Osteocyte (in vitro differentiated cells): ENCODE measurements at regions not wholly inside any gene's neighbourhood (a gene's known extent, or its start where the extent isn't known, plus 50 kb on each side); places are given as distances from the start of the nearest gene placed in this dataset.

Experiments
- DNase-seq: peaks from one replicate; pipeline ENCODE4 v3.0.0; 2021; ENCODE audit warnings: mixed read lengths; ENCODE audit not compliant: unreplicated experiment; ENCODE audit errors: extremely low spot score
- H3K27ac Mint-ChIP-seq: one replicate; pipeline ENCODE4 v1.8.0; 2021; ENCODE audit warnings: mild to moderate bottlenecking, mixed read lengths; ENCODE audit not compliant: unreplicated experiment
- H3K27me3 Mint-ChIP-seq: one replicate; pipeline ENCODE4 v1.8.0; 2021; ENCODE audit warnings: mixed read lengths; ENCODE audit not compliant: unreplicated experiment
- H3K36me3 Mint-ChIP-seq: one replicate; pipeline ENCODE4 v1.8.0; 2021; ENCODE audit warnings: mixed read lengths; ENCODE audit not compliant: unreplicated experiment
- H3K4me1 Mint-ChIP-seq: one replicate; pipeline ENCODE4 v1.8.0; 2021; ENCODE audit warnings: mixed read lengths; ENCODE audit not compliant: unreplicated experiment
- H3K4me3 Mint-ChIP-seq: one replicate; pipeline ENCODE4 v1.8.0; 2021; ENCODE audit warnings: mild to moderate bottlenecking, moderate library complexity, mixed read lengths; ENCODE audit not compliant: unreplicated experiment
- H3K9me3 Mint-ChIP-seq: one replicate; pipeline ENCODE4 v1.8.0; 2021; ENCODE audit warnings: mixed read lengths; ENCODE audit not compliant: unreplicated experiment
- TF ChIP-seq, protein P1 (sequence below): fragments of 200-600 bp; sonication (generic); IDR thresholded peaks from 2 replicates; pipeline ENCODE4 v1.5.0; 2021; ENCODE audit warnings: antibody characterized with exemption, mild to moderate bottlenecking, moderate library complexity

DNA sequence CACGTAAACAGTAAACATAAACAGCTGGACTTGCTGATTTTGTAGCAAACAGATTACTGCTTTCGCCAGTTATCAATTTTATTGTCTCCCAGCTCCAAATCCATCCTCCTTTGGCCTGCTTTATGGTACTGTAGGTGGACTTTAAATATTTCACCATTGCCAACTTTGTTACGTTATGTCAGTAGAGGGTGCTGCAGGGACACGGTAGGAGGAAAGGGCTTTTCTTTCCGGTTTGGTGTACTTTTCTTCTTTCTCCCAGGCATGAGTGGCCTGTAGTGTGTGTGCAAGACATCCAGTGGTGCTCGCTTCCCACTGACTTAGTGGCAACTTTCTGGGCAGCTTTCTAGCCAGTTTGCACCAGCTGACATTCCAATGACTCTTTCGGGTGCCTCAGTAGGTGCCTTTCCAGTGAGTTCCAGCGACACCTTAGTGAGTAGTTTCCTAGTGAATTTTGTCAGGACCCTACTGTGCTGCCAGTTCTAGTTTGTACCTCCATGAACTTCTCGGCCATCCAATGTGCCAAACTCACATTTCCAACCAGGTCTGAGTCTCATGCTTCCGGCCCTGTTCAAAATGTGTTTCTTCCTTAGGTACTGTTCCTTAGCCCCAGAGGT is 267.6 kb upstream of the TENM4 start:
- TF ChIP-seq, protein P1, sequence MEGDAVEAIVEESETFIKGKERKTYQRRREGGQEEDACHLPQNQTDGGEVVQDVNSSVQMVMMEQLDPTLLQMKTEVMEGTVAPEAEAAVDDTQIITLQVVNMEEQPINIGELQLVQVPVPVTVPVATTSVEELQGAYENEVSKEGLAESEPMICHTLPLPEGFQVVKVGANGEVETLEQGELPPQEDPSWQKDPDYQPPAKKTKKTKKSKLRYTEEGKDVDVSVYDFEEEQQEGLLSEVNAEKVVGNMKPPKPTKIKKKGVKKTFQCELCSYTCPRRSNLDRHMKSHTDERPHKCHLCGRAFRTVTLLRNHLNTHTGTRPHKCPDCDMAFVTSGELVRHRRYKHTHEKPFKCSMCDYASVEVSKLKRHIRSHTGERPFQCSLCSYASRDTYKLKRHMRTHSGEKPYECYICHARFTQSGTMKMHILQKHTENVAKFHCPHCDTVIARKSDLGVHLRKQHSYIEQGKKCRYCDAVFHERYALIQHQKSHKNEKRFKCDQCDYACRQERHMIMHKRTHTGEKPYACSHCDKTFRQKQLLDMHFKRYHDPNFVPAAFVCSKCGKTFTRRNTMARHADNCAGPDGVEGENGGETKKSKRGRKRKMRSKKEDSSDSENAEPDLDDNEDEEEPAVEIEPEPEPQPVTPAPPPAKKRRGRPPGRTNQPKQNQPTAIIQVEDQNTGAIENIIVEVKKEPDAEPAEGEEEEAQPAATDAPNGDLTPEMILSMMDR: peak; percentile 39
- Mint-ChIP-seq H3K4me1 (no peaks in the 10 kb centered on the region), H3K36me3 (no peaks in the 10 kb centered on the region), H3K27me3 (peaks cover 2% of the 10 kb centered on the region), H3K27ac (no peak overlapping the region), H3K4me3 (no peak overlapping the region), H3K9me3 (peaks cover 21% of the 10 kb centered on the region)
- no peak for DNase-seq

DNA sequence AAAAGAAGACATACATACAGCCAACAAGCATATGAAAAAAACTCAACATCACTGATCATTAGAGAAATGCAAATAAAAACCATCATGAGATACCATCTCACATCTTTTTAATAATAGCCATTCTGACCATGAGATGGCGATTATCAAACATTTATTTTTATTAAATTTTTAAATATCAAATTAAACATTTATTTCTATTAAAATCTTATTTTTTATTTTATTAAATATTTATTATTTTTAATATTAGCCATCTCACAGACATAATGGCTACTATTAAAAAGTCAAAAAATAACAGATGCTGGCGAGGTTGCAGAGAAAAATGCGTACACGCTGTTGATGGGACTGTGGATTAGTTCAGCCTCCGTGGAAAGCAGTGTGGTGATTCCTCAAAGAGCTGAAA is 264.8 kb upstream of the TENM4 start:
- no peaks in the 10 kb centered on the region for H3K36me3 Mint-ChIP-seq
- H3K4me3 Mint-ChIP-seq: no peak overlapping the region
- DNase-seq: no peak
- H3K4me1 Mint-ChIP-seq: no peaks in the 10 kb centered on the region
- H3K9me3 Mint-ChIP-seq: peaks cover 33% of the 10 kb centered on the region
- peaks cover 2% of the 10 kb centered on the region for H3K27me3 Mint-ChIP-seq
- TF ChIP-seq, protein P1: no peak
- no peak overlapping the region for H3K27ac Mint-ChIP-seq

DNA sequence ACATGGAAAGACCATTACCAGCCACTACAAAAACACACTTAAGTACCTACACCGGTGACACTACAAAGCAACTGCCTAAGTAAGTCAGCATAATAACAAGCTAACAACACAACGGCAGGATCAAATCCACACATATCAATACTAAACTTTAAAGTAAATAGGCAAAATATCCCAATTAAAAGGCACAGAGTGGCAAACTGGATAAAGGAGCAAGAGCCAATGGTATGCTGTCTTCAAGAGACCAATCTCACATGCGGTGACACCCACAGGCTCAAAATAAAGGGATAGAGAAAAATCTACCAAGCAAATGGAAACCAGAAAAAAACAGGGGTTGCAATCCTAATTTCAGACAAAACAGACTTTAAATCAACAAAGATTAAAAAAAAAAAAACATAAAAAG is 261.5 kb upstream of the TENM4 start:
- Mint-ChIP-seq H3K4me1 (no peaks in the 10 kb centered on the region), H3K4me3 (no peak overlapping the region), H3K27me3 (peaks cover 2% of the 10 kb centered on the region), H3K9me3 (peaks cover 33% of the 10 kb centered on the region), H3K36me3 (no peaks in the 10 kb centered on the region), H3K27ac (no peak overlapping the region)
- DNase-seq: no peak
- TF ChIP-seq, protein P1: no peak

DNA sequence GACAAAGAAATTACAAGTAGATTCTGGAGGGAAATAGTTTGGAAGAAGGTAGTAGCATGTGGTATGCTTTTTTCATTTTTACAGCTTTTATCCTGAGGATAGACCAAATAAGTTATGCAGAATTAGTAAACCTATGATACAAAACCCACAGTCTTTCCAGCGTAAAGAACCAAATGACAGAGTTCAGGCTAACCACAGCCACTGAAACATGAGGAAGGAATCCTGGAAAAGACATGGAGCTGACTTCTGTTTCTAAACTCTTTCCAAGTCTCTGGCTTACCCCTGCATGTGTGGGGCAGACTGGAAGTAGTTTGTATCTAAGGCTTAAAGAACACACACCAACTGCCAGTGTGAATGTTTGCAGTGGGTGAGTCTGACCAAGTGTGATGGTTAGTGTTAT is 258.4 kb upstream of the TENM4 start:
- no peaks in the 10 kb centered on the region for H3K36me3 Mint-ChIP-seq
- H3K9me3 Mint-ChIP-seq: peaks cover 29% of the 10 kb centered on the region
- DNase-seq: no peak
- no peaks in the 10 kb centered on the region for H3K4me1 Mint-ChIP-seq
- no peak overlapping the region for H3K4me3 Mint-ChIP-seq
- no peaks in the 10 kb centered on the region for H3K27me3 Mint-ChIP-seq
- H3K27ac Mint-ChIP-seq: no peak overlapping the region
- TF ChIP-seq, protein P1: no peak

DNA sequence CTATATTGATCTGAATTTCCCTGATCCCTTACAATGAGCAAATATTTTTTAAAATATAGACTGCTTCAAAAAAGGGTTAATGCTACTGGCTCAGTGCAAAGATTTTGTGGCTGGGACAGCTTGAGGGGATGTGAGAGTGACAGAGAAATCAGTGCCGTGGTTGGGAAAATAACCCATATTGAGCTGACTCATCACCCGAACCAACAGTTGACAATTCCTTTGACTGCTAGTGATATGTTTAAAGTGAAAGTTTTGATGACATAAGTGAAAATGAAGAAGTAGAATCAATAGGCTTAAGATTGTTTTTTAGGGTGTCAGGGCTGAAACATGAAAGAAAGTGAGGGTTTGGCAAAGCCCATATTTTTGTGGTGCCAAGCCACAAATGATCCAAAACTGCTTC is 257.1 kb upstream of the TENM4 start:
- Mint-ChIP-seq H3K9me3 (peaks cover 19% of the 10 kb centered on the region), H3K4me3 (no peak overlapping the region), H3K36me3 (no peaks in the 10 kb centered on the region), H3K27me3 (no peaks in the 10 kb centered on the region), H3K27ac (no peak overlapping the region), H3K4me1 (no peaks in the 10 kb centered on the region)
- DNase-seq: no peak
- TF ChIP-seq, protein P1: no peak
